HEK293 (cell line): ENCODE measurements at regions not wholly inside any gene's neighbourhood (a gene's known extent, or its start where the extent isn't known, plus 50 kb on each side); places are given as distances from the start of the nearest gene placed in this dataset.
"Not testable (repeated sequence)": the region's sequence is repeated elsewhere in the genome, so short reads cannot be mapped to it uniquely, and the experiment has no call there.

Experiments
- HIC1 ChIP-seq: fragments of 450-650 bp; formaldehyde crosslinking; IDR thresholded peaks from 2 replicates; pipeline ENCODE4 v1.5.1; 2016; ENCODE audit warnings: missing biosample characterization, missing genetic modification characterization
- ZNF366 ChIP-seq: fragments of 450-650 bp; formaldehyde crosslinking; conservative IDR thresholded peaks from 2 replicates; pipeline ENCODE4 v1.5.1; 2016; ENCODE audit warnings: missing biosample characterization, missing genetic modification characterization
- ZNF510 ChIP-seq: fragments of 450-650 bp; formaldehyde crosslinking; IDR thresholded peaks from 2 replicates; pipeline ENCODE4 v1.5.1; 2018; ENCODE audit warnings: mild to moderate bottlenecking, missing genetic modification characterization, missing biosample characterization; ENCODE audit not compliant: insufficient replicate concordance
- TF ChIP-seq, protein P1 (sequence below): fragments of 450-650 bp; formaldehyde crosslinking; IDR thresholded peaks from 2 replicates; pipeline ENCODE4 v1.5.1; 2016; ENCODE audit warnings: missing biosample characterization, missing genetic modification characterization
- TF ChIP-seq, protein P2 (sequence below): fragments of 450-650 bp; formaldehyde crosslinking; IDR thresholded peaks from 2 replicates; pipeline ENCODE4 v1.5.1; 2017; ENCODE audit warnings: missing biosample characterization, missing genetic modification characterization

DNA sequence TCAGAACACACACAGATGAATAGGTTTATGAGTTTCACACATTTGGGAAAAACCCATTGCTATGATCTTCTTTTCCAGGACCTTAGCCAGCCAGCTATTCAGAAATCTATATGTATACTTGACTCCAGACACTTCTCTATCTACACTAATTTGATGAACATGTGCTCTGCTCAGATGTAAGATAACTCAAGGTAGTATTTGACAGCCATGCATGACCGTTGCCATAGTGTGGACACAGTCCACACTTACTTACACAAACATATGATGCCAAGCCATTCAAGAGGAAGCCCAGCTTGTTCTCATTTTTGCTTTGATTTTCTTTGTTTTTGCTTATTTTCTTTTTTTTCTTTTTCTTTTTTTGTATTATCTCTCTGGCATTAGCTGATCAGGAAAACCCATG is 1328.4 kb downstream of the RPIA start:
- TF ChIP-seq, protein P1, sequence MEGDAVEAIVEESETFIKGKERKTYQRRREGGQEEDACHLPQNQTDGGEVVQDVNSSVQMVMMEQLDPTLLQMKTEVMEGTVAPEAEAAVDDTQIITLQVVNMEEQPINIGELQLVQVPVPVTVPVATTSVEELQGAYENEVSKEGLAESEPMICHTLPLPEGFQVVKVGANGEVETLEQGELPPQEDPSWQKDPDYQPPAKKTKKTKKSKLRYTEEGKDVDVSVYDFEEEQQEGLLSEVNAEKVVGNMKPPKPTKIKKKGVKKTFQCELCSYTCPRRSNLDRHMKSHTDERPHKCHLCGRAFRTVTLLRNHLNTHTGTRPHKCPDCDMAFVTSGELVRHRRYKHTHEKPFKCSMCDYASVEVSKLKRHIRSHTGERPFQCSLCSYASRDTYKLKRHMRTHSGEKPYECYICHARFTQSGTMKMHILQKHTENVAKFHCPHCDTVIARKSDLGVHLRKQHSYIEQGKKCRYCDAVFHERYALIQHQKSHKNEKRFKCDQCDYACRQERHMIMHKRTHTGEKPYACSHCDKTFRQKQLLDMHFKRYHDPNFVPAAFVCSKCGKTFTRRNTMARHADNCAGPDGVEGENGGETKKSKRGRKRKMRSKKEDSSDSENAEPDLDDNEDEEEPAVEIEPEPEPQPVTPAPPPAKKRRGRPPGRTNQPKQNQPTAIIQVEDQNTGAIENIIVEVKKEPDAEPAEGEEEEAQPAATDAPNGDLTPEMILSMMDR (tag by site-specific recombination): not testable (repeated sequence)
- TF ChIP-seq, protein P2, sequence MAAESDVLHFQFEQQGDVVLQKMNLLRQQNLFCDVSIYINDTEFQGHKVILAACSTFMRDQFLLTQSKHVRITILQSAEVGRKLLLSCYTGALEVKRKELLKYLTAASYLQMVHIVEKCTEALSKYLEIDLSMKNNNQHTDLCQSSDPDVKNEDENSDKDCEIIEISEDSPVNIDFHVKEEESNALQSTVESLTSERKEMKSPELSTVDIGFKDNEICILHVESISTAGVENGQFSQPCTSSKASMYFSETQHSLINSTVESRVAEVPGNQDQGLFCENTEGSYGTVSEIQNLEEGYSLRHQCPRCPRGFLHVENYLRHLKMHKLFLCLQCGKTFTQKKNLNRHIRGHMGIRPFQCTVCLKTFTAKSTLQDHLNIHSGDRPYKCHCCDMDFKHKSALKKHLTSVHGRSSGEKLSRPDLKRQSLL (tag by site-specific recombination): not testable (repeated sequence)
- not testable (repeated sequence) for TF ChIP-seq ZNF510 (tag by site-specific recombination); ZNF366 (tag by site-specific recombination); HIC1
